ENCODE measurements at regions not wholly inside any gene's neighbourhood (a gene's known extent, or its start where the extent isn't known, plus 50 kb on each side); places are given as distances from the start of the nearest gene placed in this dataset.

GRCh38 chr1:208497866-208498541 is 253.8 kb upstream of the PLXNA2 start:
- TF ChIP-seq, protein P1, sequence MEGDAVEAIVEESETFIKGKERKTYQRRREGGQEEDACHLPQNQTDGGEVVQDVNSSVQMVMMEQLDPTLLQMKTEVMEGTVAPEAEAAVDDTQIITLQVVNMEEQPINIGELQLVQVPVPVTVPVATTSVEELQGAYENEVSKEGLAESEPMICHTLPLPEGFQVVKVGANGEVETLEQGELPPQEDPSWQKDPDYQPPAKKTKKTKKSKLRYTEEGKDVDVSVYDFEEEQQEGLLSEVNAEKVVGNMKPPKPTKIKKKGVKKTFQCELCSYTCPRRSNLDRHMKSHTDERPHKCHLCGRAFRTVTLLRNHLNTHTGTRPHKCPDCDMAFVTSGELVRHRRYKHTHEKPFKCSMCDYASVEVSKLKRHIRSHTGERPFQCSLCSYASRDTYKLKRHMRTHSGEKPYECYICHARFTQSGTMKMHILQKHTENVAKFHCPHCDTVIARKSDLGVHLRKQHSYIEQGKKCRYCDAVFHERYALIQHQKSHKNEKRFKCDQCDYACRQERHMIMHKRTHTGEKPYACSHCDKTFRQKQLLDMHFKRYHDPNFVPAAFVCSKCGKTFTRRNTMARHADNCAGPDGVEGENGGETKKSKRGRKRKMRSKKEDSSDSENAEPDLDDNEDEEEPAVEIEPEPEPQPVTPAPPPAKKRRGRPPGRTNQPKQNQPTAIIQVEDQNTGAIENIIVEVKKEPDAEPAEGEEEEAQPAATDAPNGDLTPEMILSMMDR (IDR thresholded peaks at IDR 0.05), result no peak
- TF ChIP-seq POLR2A (IDR thresholded peaks at IDR 0.05), result no peak
